Myocyte (in vitro differentiated cells): ENCODE measurements at regions not wholly inside any gene's neighbourhood (a gene's known extent, or its start where the extent isn't known, plus 50 kb on each side); places are given as distances from the start of the nearest gene placed in this dataset.

Experiments
- DNase-seq: peaks from one replicate; pipeline ENCODE4 v3.0.0-alpha.2; 2012; ENCODE audit warnings: low read depth

DNA sequence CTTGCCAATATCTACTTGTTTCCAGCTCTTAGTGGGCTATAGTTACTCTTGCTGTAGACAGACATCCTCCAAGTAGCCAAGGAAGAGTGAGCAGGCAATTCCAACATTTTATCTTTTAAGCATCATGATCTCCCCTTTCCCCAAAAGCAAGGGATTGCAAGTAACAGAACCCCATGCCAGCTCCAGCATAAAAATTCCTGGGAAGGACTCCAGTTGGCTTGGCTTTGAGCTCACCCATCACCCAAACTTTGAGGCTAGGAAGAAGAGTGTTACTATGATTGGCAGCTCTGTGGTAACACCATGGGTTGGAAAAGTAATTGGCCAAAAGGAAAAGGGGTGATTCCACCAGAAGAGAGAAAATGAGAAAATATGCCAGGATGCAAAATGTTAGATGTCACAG is 1086.4 kb upstream of the RBFOX1 start:
- DNase-seq, result no peak

DNA sequence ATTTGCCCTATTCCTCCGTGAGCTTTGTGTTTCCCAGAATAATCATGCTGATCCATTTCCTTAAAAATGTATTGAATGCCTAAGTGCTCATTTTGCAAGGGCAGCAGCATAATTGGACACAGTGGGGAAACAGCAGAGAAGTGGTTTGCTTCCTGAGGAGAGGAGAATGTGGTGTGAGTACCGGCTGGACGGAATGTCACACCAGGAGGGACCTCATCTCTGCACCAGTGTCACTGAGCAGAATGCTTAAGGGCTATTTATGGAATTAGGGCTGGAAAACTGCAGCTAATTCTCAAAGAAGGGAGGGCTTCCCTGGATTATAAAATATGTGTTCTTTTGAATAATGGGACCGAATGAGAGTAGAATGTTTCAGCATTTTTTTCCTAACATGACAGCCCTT is 1100.6 kb upstream of the RBFOX1 start:
- no peak for DNase-seq

DNA sequence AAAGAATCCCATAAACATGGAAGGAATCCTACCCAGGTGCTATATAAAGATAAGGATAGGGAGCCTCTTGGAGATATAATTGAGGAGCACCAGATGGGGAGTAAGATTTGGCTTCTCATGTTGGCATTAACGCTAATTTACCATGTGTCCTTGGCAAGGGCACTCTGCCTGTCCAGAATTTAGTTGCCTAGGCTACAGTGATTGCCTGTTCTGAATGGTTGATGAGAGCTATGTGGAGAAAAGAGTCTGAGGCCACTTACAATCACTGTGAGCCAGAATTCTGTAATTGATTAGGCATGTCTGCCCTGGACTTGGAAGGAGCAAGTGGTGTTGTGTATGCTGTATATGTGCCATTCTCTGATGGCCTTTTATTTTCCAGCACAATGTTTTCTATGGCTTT is 1101.2 kb upstream of the RBFOX1 start:
- DNase-seq, result no peak

DNA sequence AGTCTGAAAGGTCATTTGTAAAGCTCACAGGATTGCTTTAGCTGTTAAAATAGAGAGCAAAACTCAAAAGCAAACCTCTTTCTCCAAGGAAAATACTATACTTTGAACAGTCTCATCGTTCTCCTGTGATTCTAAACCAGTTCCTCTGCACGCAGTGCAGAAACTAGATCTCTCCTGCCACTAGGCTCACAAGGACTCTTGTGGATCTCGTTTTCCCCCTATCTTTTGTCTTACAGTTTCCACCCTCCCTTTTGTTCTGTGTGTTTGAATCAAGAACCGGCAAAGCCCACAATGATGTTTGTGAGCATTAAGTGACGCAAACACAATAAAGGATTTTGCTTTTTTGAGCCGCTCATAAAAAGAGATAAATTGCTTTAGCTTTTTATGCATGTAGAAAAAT is 1103.5 kb upstream of the RBFOX1 start:
- no peak for DNase-seq

DNA sequence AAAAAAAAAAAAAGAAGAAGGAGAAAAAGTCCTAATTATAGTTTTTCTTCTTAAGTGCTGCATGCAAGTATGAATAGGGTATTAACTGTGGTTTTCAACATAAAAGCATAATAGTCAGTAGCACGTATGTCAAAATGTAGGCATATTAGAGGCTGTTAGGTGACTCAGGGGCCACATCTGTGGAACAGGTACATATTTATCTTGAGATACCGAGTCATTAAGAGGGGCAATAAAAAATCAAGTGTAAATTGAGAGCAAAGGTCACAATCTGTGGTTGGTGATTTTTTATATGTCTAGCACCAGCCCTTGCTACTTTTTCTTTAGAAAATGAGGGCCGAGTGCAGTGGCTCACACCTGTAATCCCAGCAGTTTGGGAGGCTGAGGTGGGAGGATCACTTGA is 1113.8 kb upstream of the RBFOX1 start:
- DNase-seq, result no peak

DNA sequence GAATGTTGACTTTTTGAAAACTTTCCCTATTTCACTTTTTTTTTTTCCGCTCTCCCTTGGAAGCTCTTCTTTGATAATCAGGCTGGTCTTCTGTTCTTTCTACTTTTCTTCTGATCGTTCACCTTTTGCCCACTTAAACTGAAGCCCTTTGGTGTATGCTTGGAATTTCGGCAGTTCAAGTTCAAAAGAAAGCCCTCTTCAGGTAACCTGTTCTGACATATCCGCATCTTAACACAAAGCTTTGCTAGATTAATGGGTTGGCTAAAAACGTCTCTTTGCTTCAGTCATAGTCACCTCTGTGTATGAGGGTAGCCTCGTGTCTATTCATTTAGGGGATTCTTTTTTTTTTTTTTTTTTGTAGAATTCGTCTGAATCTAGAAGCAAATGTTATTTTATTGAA is 1115.8 kb upstream of the RBFOX1 start:
- DNase-seq, result no peak

DNA sequence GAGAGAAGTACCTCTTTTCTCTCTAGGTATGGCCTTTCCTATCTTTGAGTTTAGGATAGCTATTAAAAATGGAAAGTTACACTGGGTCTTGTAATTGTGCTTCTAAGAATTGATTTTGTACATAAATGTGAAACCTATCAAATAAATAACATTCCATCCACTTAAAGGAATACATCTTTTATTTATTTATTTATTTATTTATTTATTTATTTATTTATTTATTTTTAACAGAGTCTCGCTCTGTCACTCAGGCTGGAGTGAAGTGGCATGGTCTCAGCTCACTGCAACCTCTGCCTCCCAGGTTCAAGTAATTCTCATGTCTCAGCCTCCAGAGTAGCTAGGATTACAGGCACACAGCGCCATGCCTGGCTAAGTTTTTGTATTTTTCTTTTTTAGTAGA is 1114.0 kb upstream of the EEF2KMT start:
- no peak for DNase-seq

DNA sequence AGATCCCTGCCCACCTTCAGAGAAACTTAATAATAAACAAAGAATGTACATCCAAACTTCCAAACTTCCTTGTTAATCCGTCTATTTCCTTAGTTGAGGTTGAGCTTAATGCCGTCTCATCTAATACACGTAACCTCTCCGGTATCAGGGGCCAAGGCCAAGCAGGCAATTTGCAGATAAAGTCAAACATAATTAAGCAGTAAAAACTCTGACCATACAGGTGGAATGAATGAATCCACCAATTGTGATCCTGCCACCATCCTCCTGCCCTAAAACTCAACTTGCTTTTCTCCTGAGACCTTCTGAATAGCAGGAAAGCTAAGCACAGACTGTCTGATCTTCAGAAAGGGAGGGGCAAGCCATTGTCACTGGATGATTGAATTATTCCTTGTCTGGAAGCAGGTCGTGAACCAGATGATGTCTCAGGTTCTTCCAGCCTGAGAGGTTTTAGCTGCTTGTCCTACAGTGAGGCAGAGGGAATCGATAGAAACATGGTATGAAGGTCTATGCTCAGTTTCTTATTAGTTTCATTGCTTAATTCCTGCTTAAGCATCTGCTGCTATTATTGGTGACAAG is 1111.8 kb upstream of the EEF2KMT start:
- no peak for DNase-seq

DNA sequence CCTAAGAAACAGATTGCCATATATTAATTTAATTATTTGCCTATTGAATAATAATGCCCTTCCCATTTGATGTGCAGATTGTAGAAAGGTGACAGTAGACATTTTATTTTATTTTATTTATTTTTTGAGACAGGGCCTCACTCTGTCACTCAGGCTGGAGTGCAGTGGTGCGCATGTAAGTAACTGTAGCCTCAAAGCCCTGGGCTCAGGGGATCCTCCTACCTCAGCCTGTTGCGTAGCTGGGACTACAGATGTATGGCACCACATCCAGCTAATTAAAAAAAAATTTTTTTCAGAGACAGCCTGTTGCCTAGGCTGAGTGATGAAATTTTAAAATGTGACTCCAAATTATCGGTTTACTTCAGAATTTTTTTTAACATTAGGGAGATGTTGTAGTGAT is 1110.0 kb upstream of the EEF2KMT start:
- no peak for DNase-seq

DNA sequence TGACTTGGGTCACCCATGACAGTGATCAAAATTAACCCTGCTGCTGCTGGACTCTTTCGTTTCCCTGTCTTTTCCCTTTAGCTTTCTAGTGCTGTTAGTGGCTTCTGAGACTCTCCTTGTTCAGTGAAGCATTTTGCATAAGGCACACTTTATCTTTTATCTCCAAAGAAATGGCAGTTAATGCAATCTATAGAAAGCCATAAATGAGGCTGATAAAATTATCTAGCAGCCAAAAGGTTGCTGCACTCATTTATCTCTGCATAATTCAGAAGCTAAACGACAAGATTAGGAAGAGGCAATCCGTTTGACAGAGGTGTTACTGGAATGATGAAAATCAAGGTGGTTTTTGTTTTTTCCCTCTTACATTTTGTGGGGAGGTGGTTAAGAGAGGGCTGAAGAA is 1109.5 kb upstream of the EEF2KMT start:
- no peak for DNase-seq

DNA sequence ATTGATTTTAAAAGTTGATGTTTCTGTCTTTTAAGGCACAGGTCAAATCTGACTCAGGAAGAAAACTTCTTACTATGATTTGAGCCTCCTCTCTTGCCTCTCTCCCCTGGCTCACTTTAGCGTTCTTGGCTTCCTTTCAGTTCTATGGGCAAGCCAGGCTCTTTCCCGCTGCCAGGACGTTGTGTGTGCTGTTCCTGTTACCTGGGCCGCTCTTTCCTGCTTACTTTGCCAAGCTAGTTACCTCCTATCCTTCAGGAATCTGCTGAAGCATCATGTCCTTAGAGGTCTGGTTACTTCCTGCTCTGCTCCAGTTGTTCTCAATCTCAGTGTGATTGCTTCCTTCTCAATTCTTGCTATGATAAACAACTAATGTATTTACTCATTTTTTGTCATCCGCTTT is 1108.5 kb upstream of the EEF2KMT start:
- no peak for DNase-seq

DNA sequence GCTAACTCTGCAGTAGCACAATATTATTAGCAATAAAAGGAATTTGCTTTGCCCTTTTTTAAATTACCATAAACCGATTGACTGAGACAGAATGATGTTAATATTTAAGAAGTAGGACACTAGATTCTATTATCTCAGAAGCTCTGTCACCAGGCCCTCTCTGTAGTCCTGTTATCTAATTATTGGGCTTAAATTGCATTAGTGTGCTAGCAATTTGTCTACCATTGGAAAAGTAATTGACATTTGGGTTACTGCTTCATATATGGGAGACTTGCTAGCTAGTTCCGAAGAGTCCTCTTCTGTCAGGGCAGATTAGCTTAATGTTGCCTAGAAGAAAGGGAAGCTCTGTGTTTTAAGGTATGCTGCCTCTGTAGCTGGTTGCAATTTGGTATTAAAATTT is 1107.3 kb upstream of the EEF2KMT start:
- DNase-seq, result no peak

DNA sequence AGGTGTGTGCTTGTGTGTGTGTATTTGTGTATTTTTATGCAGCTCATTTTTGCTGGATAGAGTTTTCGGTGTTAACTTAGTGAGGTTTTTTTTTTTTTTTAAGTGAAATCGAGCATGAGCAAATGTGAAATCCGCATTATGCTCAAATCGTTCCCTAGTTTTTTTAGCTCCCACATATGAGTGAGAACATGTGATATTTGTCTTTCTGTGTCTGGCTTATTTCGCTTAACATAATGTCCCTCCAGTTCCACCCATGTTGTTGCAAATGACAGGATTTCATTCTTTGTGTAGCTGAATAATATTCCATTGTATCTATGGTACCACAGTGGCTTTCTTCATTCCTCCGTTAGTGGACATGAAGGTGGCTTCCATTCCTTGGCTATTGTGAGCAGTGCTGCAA is 1103.3 kb upstream of the EEF2KMT start:
- no peak for DNase-seq

DNA sequence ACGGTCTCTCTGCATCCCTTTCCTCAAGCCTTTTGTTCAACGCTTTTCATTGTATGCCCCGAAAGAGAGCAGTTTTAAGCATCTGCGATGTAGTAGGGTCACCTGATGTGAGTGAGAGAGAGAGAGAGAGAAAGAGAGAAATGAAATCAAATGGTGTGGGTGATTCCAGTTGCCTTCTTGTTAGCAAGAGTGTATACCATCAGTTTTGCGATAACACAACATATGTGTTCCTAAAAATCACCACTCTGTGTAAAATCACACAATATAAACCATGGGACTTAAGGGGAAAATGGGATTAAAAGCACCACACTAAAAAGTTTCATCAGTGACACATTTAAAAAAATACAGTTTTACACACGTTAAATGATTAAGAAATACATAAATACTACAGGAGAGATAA is 1102.7 kb upstream of the EEF2KMT start:
- no peak for DNase-seq

DNA sequence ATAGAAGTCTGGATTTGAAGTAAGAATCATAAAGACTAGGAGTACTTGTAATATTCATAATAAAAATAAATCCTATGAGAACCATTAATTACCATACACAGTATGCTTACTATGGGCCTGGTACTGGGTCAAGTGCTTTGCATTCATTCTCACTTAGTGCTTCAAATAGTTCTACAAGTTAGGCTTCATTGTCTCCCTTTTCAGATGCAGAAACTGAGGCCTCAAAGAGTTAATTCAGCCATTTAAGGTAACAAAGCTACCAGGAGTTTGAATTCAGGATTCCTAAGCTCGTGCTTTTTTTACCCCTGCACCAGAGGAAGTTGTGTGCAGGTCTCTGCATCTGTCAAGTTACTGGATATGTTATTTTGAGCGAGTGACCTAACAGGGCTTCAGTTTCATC is 1098.4 kb upstream of the EEF2KMT start:
- no peak for DNase-seq

DNA sequence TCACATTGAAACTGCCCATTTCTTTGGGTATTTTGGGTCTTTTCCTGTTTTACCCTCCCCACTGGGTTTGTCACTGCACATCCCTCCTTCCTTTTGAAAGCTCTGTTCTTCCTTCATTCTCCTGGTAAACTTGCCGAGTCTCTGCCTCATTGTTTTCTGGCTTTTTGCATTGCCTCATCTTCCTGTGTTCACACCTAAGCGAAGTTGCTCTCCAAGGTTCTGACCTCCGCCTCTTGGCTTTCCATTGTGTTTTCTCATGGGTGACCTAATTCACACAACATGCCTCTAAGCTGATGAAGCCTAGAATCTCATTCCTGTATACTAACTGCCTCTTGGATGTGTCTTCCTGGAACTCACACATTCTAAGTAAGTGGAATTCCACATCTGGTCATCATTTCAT is 1096.1 kb upstream of the EEF2KMT start:
- DNase-seq, result peak; percentile 3

DNA sequence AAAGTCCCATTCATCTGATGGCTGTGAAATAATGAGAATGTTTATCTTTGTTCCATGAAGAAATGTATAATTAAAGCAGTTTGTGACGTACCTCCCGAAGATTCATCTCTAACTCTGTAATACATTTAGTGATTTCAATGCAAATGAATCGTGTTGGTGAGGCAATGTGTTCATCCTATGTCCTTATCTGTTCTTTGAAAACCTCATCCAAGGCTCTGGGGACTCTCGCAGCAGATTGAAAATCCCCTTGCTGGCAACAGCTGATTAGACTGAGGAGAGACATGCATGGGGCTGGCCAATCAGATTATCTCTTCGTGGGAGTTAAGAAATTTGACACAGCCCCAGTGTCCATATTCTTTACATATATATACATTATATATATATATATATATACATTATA is 1095.4 kb upstream of the EEF2KMT start:
- no peak for DNase-seq

DNA sequence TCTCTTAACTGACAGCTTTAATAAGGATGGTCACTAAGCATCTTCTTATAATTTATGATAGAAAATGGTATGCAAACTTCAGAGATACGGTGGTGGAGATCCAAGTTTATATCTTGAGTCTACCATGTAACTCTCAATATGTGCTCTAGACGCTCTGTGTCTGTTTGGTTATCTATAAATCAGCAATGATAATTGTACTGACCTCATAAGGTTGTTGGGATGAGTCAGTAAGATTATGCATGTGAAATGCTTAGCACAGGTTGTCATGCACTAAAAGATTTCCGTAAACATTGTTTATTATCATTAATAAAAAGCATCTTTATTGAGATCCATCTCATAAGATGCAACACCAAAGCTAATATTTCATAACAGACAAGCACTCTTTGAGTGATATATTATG is 1094.9 kb upstream of the EEF2KMT start:
- no peak for DNase-seq

DNA sequence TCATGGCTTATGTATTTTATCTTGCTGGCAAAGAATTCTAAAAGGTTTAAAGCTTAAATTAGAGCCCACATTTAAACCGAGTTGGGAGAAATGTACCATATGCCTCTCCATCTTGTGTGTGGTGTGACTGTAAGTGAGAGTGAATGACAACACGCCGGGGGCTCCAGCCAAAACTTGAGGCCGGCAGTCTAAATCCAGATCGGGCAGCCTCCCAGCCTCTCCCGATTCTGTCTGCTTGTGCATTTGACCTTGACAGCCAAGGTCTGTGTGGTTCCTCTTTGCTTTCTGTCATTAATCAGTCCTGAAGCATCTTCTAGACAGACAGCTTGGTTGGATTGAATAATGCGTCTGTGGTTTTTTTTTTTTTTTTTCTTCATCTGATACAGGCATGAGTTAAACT is 1093.2 kb upstream of the EEF2KMT start:
- no peak for DNase-seq

DNA sequence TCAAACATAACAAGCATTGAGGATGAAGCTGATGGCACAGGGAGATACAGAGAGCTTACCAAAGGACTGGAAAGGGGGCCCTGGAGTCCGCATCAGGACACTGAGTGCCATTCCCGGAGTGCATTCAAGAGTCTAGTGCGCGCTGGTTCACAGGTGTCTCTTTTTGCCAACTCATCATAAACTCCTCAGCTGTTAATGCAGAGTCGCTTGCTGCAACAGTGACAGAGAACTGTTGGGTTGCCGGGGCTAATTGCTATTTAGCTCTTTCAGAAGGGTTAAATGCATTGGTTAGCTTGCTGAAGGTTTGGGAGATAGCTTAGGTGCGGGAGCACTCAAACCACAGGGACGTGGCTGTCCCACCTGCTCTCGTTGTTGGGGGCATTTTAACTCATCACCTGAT is 1091.6 kb upstream of the EEF2KMT start:
- DNase-seq, result no peak

DNA sequence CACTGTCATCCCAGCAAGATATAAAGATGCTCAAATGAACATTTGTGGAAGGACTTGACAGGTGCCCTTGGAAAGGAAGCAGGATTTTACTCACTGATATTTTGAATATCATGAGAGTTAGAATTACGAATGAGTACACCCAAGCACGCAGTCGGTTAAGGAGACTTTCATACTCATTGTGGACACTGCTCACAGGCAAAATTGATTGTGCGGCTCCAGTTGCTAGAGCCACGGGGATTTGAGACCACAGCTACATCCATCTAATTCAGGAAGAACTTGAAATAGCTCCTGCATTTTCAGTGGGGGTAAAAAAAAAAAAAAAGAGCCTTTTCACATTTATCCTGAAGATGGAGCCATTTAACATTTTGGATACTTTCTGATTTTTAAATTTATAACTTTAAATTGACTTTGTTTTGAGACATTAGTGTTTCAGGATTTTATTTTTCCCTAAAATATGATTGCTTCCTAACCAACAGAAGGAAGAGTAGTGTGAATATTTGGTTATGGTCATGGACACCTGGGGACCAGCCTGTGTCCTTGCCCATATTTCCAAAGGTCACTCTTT is 1080.1 kb upstream of the EEF2KMT start:
- DNase-seq, result no peak

DNA sequence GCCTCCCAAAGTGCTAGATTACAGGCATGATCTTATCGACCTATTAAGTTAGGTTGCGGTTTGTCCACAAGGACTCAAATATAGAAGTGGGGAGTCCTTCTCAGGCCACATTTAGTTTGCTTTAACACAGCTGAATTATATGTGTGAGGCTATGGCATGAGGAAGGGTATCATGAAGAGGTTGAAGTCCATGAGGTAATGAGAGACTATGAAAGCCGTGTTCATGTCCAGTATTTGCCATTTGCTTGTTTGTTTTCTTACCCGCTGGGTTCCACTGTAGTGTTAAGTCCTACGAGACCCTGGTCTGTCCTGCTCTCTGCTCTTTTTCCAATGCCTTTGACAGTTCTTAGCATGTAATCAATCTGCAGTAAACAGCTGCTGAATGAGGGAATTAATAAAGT is 1072.4 kb upstream of the EEF2KMT start:
- DNase-seq, result no peak

DNA sequence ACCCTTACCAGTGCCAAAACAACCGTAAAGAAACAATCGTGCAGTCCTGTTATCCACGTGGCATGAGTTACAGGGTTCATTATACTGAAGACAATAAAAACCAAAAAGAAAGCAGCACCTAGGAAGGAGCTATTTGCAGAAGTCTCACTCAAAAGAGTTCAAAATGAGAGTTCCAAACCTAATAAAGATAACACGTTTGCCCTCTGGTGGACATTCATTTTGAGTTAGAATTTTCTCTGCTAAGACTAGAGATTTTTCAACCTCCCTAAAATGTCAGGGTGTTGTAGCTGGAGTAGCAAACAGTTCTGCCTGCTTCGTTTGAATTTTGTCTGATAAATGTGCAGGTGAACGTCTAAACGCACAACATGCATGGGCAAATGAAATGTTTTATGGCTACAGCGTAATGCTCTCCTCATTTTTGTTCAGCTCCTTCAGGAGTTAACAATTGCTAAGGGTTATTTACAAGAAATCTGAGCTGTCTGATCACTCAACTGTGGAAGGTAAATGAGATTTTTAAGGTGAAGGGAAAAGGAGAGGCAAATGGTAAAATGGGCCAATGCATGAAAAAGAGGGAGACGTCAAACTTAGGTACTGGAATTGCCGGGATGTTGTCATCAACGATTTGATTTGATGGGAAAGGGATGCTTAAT is 1067.9 kb upstream of the EEF2KMT start:
- DNase-seq, result no peak
